NOMO-1 treated with DMSO at 0.1 percent for 48 hours (cell line): ENCODE measurements at regions not wholly inside any gene's neighbourhood (a gene's known extent, or its start where the extent isn't known, plus 50 kb on each side); places are given as distances from the start of the nearest gene placed in this dataset.
"Not testable (repeated sequence)": the region's sequence is repeated elsewhere in the genome, so short reads cannot be mapped to it uniquely, and the experiment has no call there.

Experiments
- DNase-seq: peaks from one replicate; lab custom pipeline; 2025; ENCODE audit not compliant: unreplicated experiment; lab: John Stamatoyannopoulos, UW

DNA sequence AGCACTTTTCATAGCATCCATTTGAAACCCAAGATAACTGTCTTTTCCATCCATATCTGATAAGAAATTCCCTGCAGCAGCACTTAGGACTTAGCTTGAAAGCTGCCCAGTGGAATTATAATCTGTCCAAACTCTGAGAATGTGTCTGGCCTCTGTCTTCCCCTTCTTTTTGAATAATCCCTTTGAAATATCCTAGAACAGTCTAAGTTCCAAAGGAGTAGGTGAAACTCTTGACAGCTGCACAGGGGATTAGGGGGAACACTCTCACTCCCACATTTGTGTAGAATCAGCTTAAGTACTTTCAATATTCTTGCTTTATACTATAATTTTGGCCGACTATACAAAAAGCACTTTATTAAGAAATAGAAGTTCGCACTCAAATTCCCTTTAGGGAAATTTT is 157.7 kb downstream of the PAPSS1 start:
- DNase-seq = no peak

DNA sequence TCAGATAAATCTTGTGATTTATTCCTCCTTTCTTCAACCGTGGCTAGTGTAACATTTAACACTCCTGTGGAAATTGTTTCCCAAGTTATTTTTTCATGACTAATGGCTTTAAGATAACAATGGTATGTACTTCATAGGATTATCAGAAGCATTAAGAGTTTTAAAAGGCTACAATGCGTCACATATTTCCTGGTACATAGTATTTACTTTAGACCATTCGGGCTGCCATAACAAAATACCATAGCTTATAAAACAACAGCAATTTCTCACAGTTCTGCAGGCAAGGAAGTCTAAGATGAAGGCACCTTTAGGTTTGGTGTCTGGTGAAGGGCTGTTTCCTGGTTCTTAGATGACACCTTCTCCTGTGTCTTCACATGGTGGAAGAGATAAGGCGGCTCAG is 158.6 kb downstream of the PAPSS1 start:
- no peak for DNase-seq

GRCh38 chr4:107559653-107560052 is 160.4 kb downstream of the PAPSS1 start:
- no peak for DNase-seq

DNA sequence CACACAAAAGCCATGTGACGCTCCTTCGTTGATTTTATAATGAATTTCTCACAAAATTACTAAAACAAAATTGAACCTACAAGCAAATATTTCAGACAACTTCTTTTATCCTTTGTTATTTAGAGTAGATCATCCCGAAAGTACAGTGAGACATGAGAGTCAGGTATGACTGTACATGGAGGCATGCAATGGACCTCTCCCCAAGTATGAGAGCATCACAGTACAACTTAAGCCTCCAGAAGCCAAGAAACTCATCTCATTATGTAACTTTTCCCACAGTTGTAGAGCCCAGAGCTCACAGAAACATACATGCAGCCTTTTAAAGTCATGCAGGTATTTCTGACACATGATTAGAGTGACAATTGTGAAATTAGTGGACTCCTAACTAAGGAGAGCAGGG is 167.7 kb downstream of the PAPSS1 start:
- DNase-seq = peak; percentile 19

DNA sequence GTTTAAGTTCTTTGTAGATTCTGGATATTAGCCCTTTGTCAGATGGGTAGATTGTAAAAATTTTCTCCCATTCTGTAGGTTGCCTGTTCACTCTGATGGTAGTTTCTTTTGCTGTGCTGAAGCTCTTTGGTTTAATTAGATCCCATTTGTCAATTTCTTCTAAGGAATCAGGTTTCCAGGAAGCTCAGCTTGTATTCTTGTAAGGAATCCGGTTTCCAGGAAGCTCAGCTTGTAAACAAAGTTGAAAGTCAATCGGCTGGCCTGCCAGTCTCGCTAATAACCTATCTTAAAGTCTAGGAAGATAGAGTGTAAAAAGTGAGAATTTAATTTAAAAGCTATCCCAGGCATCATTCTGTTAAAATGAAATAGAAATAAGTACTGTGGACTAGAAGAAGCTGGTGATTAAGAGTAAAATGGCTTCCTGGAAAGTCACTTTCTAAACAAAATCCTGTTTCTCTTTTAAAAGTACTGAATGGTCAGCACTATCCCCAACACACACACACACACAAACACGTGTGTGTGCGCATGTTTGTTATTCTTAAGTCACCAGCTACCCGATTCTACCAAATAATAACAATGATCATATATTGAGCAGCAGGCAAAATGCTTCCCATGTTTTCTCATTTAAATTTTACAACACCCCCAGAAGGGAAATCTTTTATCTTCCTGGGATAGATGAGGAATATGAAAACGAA is 171.7 kb downstream of the PAPSS1 start:
- no peak for DNase-seq

GRCh38 chr4:107546638-107547037 is 173.4 kb downstream of the PAPSS1 start:
- DNase-seq = peak; percentile 71

DNA sequence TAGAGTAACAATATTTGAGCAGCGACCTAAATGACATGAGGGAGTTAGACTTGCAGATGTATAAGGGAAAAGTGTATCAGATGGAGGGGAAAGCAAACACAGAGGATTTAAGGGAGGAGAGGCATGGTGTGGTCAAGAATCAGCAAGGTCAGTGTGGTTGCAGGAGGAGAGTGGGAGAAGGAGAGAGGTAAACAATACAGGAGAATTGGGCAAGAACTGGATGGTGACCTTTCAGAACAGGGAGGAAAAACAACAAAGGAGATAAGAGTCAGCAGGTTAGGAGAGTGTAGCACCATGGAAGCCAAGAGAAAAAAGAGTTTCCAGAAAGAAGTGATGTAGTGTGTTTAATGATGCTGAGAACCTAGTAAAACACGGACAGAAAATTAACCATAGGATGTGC is 178.5 kb downstream of the PAPSS1 start:
- DNase-seq = no peak

- DNase-seq = no peak
These were observed 188.1 kb downstream of the PAPSS1 start for GRCh38 chr4:107531927-107532326.

- no peak for DNase-seq
These were observed 199.7 kb downstream of the PAPSS1 start for GRCh38 chr4:107520368-107520767.

DNA sequence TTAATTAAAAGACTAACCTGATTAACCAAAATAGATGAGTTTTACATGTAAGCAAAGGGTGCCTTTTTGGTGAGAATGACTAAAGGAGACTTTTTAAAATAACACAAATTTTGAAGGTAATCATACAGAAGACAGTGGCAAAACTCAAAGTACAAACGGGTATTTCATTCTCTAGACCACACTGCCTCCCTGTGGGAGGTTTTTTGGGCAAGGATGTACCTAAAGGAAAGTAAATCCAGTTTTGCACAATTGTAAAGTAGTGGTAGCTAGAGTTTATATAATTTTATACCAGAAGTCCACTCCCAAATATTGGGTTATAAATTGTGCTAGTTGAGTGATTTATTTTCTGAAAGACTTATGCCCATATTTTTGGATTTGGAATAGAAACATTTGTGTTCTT is 201.0 kb downstream of the PAPSS1 start:
- DNase-seq = peak; percentile 41

DNA sequence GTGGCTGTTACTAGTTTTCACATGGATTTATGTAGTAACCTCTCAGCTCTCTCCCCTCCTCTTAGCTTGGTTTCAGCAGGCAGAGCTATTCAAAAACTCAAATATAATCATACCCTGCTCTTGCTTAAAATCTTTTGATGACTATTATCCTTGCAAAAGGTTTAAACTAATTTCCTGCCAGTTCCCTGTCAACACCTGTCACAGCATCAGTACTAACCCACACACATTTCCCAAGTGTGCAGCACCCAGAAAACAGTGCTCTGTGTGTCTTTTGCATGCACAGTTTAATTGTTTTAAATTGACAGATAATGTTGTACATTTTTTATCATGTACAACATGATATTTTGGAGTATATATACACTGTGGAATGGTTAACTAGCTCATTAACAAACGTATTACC is 202.0 kb downstream of the PAPSS1 start:
- no peak for DNase-seq

DNA sequence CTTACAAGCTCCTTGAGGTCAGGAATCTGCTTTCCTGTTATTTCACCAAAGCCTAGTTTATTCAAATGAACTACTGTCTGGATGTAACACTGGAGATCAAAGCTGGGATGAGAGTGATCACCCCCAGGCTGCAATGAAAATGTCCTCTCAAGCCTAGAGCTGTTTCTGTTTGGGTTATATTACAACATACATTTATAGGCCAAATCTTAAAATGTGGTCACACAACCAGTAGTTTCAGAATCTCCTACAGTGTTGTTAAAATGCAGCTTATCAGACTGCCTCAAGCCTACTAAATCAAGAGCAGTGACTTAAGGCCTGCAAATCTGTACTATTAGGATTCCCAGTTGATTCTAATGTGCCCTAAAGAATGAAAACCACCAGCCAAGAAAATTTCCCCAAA is 207.5 kb downstream of the PAPSS1 start:
- DNase-seq = no peak

- no peak for DNase-seq
These were observed 210.4 kb downstream of the PAPSS1 start for GRCh38 chr4:107509615-107510014.

- no peak for DNase-seq
These were observed 219.5 kb downstream of the PAPSS1 start for GRCh38 chr4:107500551-107500950.

DNA sequence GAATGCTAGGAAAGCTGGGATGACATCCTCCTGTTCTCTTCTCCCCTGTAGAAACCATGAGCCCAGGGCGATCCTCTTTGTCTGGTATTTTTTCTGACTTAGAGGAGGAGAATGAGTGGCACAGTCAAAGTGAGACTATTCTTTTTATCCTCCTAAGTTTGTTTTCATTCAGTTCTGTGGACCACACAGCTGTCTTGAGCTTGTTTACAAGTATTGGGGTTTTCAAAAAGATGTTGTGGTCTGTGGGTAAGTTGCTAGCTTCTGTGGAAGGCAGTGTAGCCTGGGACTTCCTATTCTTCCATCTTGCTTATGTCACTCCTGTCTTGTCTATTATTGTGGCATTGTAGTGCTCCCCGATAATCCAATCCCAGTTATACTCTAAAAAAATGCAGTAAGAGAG is 223.0 kb downstream of the PAPSS1 start:
- no peak for DNase-seq

- DNase-seq = no peak
These were observed 227.5 kb downstream of the PAPSS1 start for GRCh38 chr4:107492566-107492965.

GRCh38 chr4:107490116-107490515 is 229.9 kb downstream of the PAPSS1 start:
- no peak for DNase-seq

DNA sequence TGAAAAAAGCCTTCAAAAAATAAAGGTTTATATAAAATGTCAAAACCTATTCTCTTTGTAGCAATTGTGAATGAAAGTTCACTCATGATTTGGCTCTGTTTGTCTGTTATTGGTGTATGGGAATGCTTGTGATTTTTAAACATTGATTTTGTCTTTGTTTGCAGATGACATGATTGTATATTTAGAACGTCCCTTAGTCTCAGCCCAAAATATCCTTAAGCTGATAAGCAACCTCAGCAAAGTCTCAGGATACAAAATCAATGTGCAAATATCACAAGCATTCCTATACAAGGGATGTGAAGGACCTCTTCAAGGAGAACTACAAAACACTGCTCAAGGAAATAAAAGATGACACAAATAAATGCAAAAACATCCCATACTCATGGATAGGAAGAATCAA is 236.4 kb downstream of the PAPSS1 start:
- DNase-seq = not testable (repeated sequence)

DNA sequence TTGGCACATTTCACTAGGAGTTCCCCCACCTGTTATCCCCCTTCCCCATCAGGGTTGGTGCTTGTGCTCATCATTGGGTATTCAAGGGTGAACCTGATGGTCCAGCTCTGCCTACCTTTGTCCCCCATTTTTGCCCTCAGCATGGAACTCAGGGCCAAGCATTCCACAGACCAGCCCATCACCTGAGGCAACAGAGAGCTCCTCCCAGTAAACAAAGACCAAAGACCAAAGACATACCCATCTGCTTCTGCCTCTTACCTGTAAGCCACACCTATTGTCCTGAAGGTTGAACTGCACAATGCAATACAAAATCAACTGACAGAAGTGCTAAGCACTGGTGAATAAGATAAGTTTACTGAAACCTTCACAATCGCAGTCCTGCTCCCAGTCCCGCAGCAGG is 237.5 kb downstream of the PAPSS1 start:
- DNase-seq = no peak

GRCh38 chr4:107478327-107478980 is 241.6 kb downstream of the PAPSS1 start:
- no peak for DNase-seq

GRCh38 chr4:107473126-107473525 is 246.9 kb downstream of the PAPSS1 start:
- no peak for DNase-seq

DNA sequence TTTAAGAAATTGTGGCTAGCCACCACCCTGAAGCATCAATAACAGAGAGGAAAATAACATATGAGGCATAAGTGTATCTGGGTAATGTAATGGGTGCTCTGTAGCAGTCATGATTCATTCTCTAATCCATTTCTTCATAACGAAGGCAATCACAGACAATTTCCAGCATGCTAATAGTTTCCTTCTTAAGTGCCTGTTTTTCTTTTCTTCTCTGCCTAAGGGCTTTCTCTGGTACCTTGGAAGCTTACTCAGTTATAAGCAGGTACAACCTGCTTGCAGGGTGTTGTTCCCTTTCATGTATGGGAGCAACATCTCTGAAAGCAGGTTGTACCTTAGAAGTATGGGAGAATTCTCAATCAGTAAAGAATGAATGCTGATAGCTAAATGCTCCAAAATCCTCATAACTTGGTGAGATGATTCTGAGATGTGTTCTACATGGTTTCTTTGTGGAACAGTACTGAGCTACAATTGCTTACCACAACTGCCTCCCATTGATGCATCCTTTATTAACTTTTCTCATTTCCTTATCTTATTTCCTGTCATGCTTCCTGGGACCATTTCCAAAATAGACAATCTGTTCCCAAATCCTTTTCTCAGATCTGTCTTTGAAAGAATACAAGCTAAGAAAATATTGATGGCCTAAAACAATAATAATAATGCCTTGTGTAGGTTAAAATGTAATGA is 247.6 kb downstream of the PAPSS1 start:
- no peak for DNase-seq
